HL-60 (cell line): ENCODE measurements at regions not wholly inside any gene's neighbourhood (a gene's known extent, or its start where the extent isn't known, plus 50 kb on each side); places are given as distances from the start of the nearest gene placed in this dataset.

Source experiments
- DNase-seq, 2 experiments: peaks; one replicate each; pipeline ENCODE4 v3.0.0-alpha.2; 2010 to 2020; ENCODE audit warnings: low read depth in 1 of 2, low spot score in 1 of 2
- H3K27ac ChIP-seq: fragments of 250-450 bp; sonication (Bioruptor Pico); replicated peaks from 2 replicates; pipeline ENCODE4 v1.5.1; 2020; ENCODE audit warnings: mild to moderate bottlenecking, moderate library complexity
- H3K27me3 ChIP-seq: fragments of 250-450 bp; sonication (Bioruptor Pico); 2 replicates; pipeline ENCODE4 v1.5.1; 2021; ENCODE audit warnings: mild to moderate bottlenecking, moderate library complexity; ENCODE audit not compliant: insufficient read depth, poor library complexity, severe bottlenecking
- H3K4me3 ChIP-seq: replicated peaks from 2 replicates; pipeline ENCODE4 v1.5.1; 2011; ENCODE audit warnings: mild to moderate bottlenecking, control low read depth, low read length; ENCODE audit not compliant: insufficient read depth
- GABPA ChIP-seq: IDR thresholded peaks from 2 replicates; pipeline ENCODE4 v1.6.1; 2012; ENCODE audit warnings: low read depth
- POLR2AphosphoS5 ChIP-seq: IDR thresholded peaks from 2 replicates; pipeline ENCODE4 v1.6.1; 2012; ENCODE audit warnings: low read depth
- REST ChIP-seq: IDR thresholded peaks from 2 replicates; pipeline ENCODE4 v1.6.1; 2012; ENCODE audit warnings: low read depth; ENCODE audit not compliant: insufficient replicate concordance
- SPI1 ChIP-seq: IDR thresholded peaks from 2 replicates; pipeline ENCODE4 v1.6.1; 2012; ENCODE audit warnings: low read depth, mild to moderate bottlenecking, borderline replicate concordance
- TF ChIP-seq, protein P1 (sequence below): IDR thresholded peaks from one replicate; pipeline ENCODE4 v1.5.1; 2011; ENCODE audit warnings: low read length, control low read depth, inconsistent platforms; ENCODE audit not compliant: insufficient read depth

- DNase-seq: no peak
- no peak overlapping the region for H3K4me3 ChIP-seq
- no peaks in the 10 kb centered on the region for H3K27me3 ChIP-seq
- TF ChIP-seq REST: no peak
- TF ChIP-seq, protein P1, sequence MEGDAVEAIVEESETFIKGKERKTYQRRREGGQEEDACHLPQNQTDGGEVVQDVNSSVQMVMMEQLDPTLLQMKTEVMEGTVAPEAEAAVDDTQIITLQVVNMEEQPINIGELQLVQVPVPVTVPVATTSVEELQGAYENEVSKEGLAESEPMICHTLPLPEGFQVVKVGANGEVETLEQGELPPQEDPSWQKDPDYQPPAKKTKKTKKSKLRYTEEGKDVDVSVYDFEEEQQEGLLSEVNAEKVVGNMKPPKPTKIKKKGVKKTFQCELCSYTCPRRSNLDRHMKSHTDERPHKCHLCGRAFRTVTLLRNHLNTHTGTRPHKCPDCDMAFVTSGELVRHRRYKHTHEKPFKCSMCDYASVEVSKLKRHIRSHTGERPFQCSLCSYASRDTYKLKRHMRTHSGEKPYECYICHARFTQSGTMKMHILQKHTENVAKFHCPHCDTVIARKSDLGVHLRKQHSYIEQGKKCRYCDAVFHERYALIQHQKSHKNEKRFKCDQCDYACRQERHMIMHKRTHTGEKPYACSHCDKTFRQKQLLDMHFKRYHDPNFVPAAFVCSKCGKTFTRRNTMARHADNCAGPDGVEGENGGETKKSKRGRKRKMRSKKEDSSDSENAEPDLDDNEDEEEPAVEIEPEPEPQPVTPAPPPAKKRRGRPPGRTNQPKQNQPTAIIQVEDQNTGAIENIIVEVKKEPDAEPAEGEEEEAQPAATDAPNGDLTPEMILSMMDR: no peak
- TF ChIP-seq GABPA: no peak
- no peak for TF ChIP-seq POLR2AphosphoS5
- TF ChIP-seq SPI1: no peak
- H3K27ac ChIP-seq: no peak overlapping the region
Observed at GRCh38 chr12:39007619-39008018, 102.2 kb upstream of the CPNE8 start.

- DNase-seq: no peak
- Histone ChIP-seq H3K27me3 (no peaks in the 10 kb centered on the region), H3K27ac (no peak overlapping the region), H3K4me3 (no peak overlapping the region)
- TF ChIP-seq GABPA: no peak
- TF ChIP-seq POLR2AphosphoS5: no peak
- no peak for TF ChIP-seq SPI1
- TF ChIP-seq REST: no peak
- TF ChIP-seq, protein P1: no peak
Observed at GRCh38 chr12:39006286-39006685, 100.9 kb upstream of the CPNE8 start.

DNA sequence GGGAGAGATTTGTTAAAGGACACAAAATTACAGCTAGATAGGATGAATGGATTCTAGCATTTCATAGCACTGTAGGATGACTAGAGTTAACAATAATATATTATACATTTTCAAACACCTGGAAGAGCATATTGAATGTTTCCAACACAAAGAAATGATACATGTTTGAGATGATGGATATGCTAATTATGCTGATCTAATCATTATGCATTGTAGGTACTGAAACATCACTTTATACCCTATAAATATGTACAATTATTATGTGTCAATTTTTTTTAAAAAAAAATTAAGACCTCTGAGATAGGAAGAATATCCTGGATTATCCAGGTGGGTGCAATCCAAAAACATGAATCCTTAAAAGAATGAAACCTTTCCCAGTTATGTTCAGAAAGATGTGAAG, 100.3 kb upstream of the CPNE8 start:
- H3K27me3 ChIP-seq: no peaks in the 10 kb centered on the region
- no peak overlapping the region for H3K27ac ChIP-seq
- TF ChIP-seq POLR2AphosphoS5 (no peak), SPI1 (no peak), REST (no peak), GABPA (no peak)
- TF ChIP-seq, protein P1: no peak
- DNase-seq: no peak
- H3K4me3 ChIP-seq: no peak overlapping the region
